ENCODE measurements at regions not wholly inside any gene's neighbourhood (a gene's known extent, or its start where the extent isn't known, plus 50 kb on each side); places are given as distances from the start of the nearest gene placed in this dataset.

- CTCF ChIA-PET = no interaction called here
- intact Hi-C loops (cut with micrococcal nuclease; ENCODE audit: unreplicated experiment) = no loop called here
Observed at GRCh38 chr10:10712155-10712704, 305.4 kb upstream of the CELF2 start.

GRCh38 chr10:10714327-10714726 is 303.3 kb upstream of the CELF2 start:
- Histone ChIP-seq H3K27me3 (replicated peaks; ENCODE audit: control insufficient read depth, insufficient read depth, low read length) (no peaks in the 10 kb centered on the region), H3K9me3 (no peaks in the 10 kb centered on the region), H3K4me3 (ENCODE audit: low read depth, low read length) (no peak overlapping the region), H3K36me3 (ENCODE audit: control insufficient read depth, insufficient read depth, low read length) (no peaks in the 10 kb centered on the region), H3K4me1 (no peaks in the 10 kb centered on the region)
- Mint-ChIP-seq H3K4me1 (ENCODE audit: low read depth, unreplicated experiment) (no peaks in the 10 kb centered on the region), H3K9me3 (ENCODE audit: unreplicated experiment) (peaks cover 10% of the 10 kb centered on the region), H3K4me3 (ENCODE audit: unreplicated experiment) (no peak overlapping the region), H3K36me3 (ENCODE audit: insufficient read depth, unreplicated experiment) (no peaks in the 10 kb centered on the region), H3K27me3 (ENCODE audit: insufficient read depth, unreplicated experiment) (peaks cover 2% of the 10 kb centered on the region), H3K27ac (ENCODE audit: unreplicated experiment) (no peak overlapping the region)
- intact Hi-C loops (cut with micrococcal nuclease; ENCODE audit: unreplicated experiment) = no loop called here
- BruUV-seq (replicated peaks) = no TSS peak
- CTCF ChIA-PET = no interaction called here
- no peak for DNase-seq
- TF ChIP-seq, protein P1, sequence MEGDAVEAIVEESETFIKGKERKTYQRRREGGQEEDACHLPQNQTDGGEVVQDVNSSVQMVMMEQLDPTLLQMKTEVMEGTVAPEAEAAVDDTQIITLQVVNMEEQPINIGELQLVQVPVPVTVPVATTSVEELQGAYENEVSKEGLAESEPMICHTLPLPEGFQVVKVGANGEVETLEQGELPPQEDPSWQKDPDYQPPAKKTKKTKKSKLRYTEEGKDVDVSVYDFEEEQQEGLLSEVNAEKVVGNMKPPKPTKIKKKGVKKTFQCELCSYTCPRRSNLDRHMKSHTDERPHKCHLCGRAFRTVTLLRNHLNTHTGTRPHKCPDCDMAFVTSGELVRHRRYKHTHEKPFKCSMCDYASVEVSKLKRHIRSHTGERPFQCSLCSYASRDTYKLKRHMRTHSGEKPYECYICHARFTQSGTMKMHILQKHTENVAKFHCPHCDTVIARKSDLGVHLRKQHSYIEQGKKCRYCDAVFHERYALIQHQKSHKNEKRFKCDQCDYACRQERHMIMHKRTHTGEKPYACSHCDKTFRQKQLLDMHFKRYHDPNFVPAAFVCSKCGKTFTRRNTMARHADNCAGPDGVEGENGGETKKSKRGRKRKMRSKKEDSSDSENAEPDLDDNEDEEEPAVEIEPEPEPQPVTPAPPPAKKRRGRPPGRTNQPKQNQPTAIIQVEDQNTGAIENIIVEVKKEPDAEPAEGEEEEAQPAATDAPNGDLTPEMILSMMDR (IDR thresholded peaks at IDR 0.05; ENCODE audit: insufficient read depth in 1 of 2, low read depth in 1 of 2, low read length in 1 of 2, severe bottlenecking in 1 of 2, unreplicated experiment in 1 of 2) = no peak
- POLR2A ChIA-PET = no interaction called here

More at GRCh38 chr10:10712155-10712704, 305.4 kb upstream of the CELF2 start:
- DNase-seq = no peak
- H3K4me1 ChIP-seq = no peaks in the 10 kb centered on the region
- TF ChIP-seq, protein P1 (IDR thresholded peaks at IDR 0.05; ENCODE audit: insufficient read depth in 1 of 2, low read depth in 1 of 2, low read length in 1 of 2, severe bottlenecking in 1 of 2, unreplicated experiment in 1 of 2) = no peak
- no peaks in the 10 kb centered on the region for H3K27me3 ChIP-seq (replicated peaks; ENCODE audit: control insufficient read depth, insufficient read depth, low read length)
- POLR2A ChIA-PET = no interaction called here
- H3K9me3 Mint-ChIP-seq (ENCODE audit: unreplicated experiment) = peaks cover 10% of the 10 kb centered on the region
- no peak overlapping the region for H3K4me3 Mint-ChIP-seq (ENCODE audit: unreplicated experiment)
- no peaks in the 10 kb centered on the region for H3K27me3 Mint-ChIP-seq (ENCODE audit: insufficient read depth, unreplicated experiment)
- H3K27ac Mint-ChIP-seq (ENCODE audit: unreplicated experiment) = no peak overlapping the region
- H3K9me3 ChIP-seq = no peaks in the 10 kb centered on the region
- no peaks in the 10 kb centered on the region for H3K4me1 Mint-ChIP-seq (ENCODE audit: low read depth, unreplicated experiment)
- H3K36me3 ChIP-seq (ENCODE audit: control insufficient read depth, insufficient read depth, low read length) = no peaks in the 10 kb centered on the region
- BruUV-seq (replicated peaks) = no TSS peak
- no peaks in the 10 kb centered on the region for H3K36me3 Mint-ChIP-seq (ENCODE audit: insufficient read depth, unreplicated experiment)
- no peak overlapping the region for H3K4me3 ChIP-seq (ENCODE audit: low read depth, low read length)

- Histone ChIP-seq H3K36me3 (ENCODE audit: control insufficient read depth, insufficient read depth, low read length) (no peaks in the 10 kb centered on the region), H3K4me3 (ENCODE audit: low read depth, low read length) (no peak overlapping the region), H3K9me3 (no peaks in the 10 kb centered on the region), H3K27me3 (replicated peaks; ENCODE audit: control insufficient read depth, insufficient read depth, low read length) (no peaks in the 10 kb centered on the region), H3K4me1 (no peaks in the 10 kb centered on the region)
- BruUV-seq (replicated peaks) = no TSS peak
- Mint-ChIP-seq H3K4me1 (ENCODE audit: low read depth, unreplicated experiment) (no peaks in the 10 kb centered on the region), H3K4me3 (ENCODE audit: unreplicated experiment) (no peak overlapping the region), H3K36me3 (ENCODE audit: insufficient read depth, unreplicated experiment) (no peaks in the 10 kb centered on the region), H3K27me3 (ENCODE audit: insufficient read depth, unreplicated experiment) (peaks cover 2% of the 10 kb centered on the region), H3K9me3 (ENCODE audit: unreplicated experiment) (peaks cover 10% of the 10 kb centered on the region), H3K27ac (ENCODE audit: unreplicated experiment) (no peak overlapping the region)
- ChIA-PET CTCF (no interaction called here), POLR2A (no interaction called here)
- intact Hi-C loops (cut with micrococcal nuclease; ENCODE audit: unreplicated experiment) = no loop called here
- no peak for DNase-seq
- TF ChIP-seq, protein P1 (IDR thresholded peaks at IDR 0.05; ENCODE audit: insufficient read depth in 1 of 2, low read depth in 1 of 2, low read length in 1 of 2, severe bottlenecking in 1 of 2, unreplicated experiment in 1 of 2) = no peak
Observed at GRCh38 chr10:10716972-10717371, 300.7 kb upstream of the CELF2 start.
